B cell (primary cell): ENCODE measurements at regions not wholly inside any gene's neighbourhood (a gene's known extent, or its start where the extent isn't known, plus 50 kb on each side); places are given as distances from the start of the nearest gene placed in this dataset.

Experiments
- ATAC-seq: fragments of 200-7000 bp; cut with Tn5 transposase; one replicate; pipeline ENCODE4 v1.10.0; 2021; ENCODE audit warnings: low read depth, mild to moderate bottlenecking, moderate number of reproducible peaks, moderate library complexity
- CTCF ChIA-PET: fragments of 350-600 bp; sonication (Branson Sonifier 250); formaldehyde crosslinking; loops from one replicate; lab custom pipeline; 2021; ENCODE audit warnings: antibody characterized with exemption, inconsistent platforms; lab: Charles Lee
- POLR2A ChIA-PET: fragments of 350-600 bp; sonication (Branson Sonifier 250); formaldehyde crosslinking; loops from one replicate; lab custom pipeline; 2021; ENCODE audit warnings: antibody characterized with exemption; lab: Charles Lee
- DNase-seq: peaks from one replicate; pipeline ENCODE4 v3.0.0; 2013
- H2AFZ ChIP-seq: 2 replicates; pipeline ENCODE4 v1.6.1; 2012; ENCODE audit warnings: mild to moderate bottlenecking, low read depth, low read length; ENCODE audit not compliant: insufficient read depth, poor library complexity, severe bottlenecking
- H3K27ac ChIP-seq, 2 donors: 1 replicate in 1 of 2; 2 replicates in 1 of 2; pipeline ENCODE4 v1.5.1; 2012 to 2013; ENCODE audit warnings: low read length in 2 of 2, mild to moderate bottlenecking in 2 of 2, moderate library complexity in 1 of 2
- H3K27me3 ChIP-seq, 4 experiments: fragments of 200-600 bp in 1 of 4; sonication (generic) in 1 of 4; replicated peaks in 1 of 4; 1 replicate in 2 of 4; 2 replicates in 2 of 4; pipeline versions ENCODE4 v1.6.1 to v1.7.0; 2013 to 2016; ENCODE audit warnings: low read length in 3 of 4, mild to moderate bottlenecking in 2 of 4, mixed read lengths in 1 of 4, moderate library complexity in 1 of 4; ENCODE audit not compliant: insufficient read depth in 4 of 4, control insufficient read depth in 3 of 4; ENCODE audit errors: control extremely low read depth in 1 of 4
- H3K36me3 ChIP-seq, 2 experiments: replicated peaks in 1 of 2; 1 replicate in 1 of 2; 2 replicates in 1 of 2; pipeline versions ENCODE4 v1.6.1 to v1.7.1; 2013; ENCODE audit warnings: low read length in 1 of 2; ENCODE audit not compliant: insufficient read depth in 2 of 2, control insufficient read depth in 1 of 2; ENCODE audit errors: control extremely low read depth in 1 of 2, extremely low read depth in 1 of 2
- H3K4me1 ChIP-seq, 2 donors: fragments of 200-600 bp in 1 of 2; sonication (generic) in 1 of 2; 1 replicate in 1 of 2; 2 replicates in 1 of 2; pipeline versions ENCODE4 v1.5.1 to v1.6.1; 2013 to 2017; ENCODE audit warnings: low read length in 2 of 2; ENCODE audit not compliant: control insufficient read depth in 2 of 2, insufficient read depth in 2 of 2
- H3K4me2 ChIP-seq: replicated peaks from 2 replicates; pipeline ENCODE3; 2012; ENCODE audit warnings: mild to moderate bottlenecking, low read depth, low read length; ENCODE audit not compliant: poor library complexity, severe bottlenecking
- H3K4me3 ChIP-seq, 5 experiments: fragments of 200-600 bp in 1 of 5; sonication (generic) in 1 of 5; 1 replicate in 3 of 5; 2 replicates in 2 of 5; pipeline versions ENCODE4 v1.5.1 to v1.7.0; 2011 to 2016; ENCODE audit warnings: low read length in 4 of 5, mild to moderate bottlenecking in 4 of 5, low read depth in 2 of 5, control low read depth in 1 of 5, moderate library complexity in 1 of 5; ENCODE audit not compliant: insufficient read depth in 1 of 5; ENCODE audit errors: control extremely low read depth in 1 of 5, extremely low read depth in 1 of 5
- H3K79me2 ChIP-seq: fragments of 200-600 bp; sonication (generic); one replicate; pipeline ENCODE4 v1.6.0; 2016; ENCODE audit warnings: low read length; ENCODE audit not compliant: control insufficient read depth, insufficient read depth
- H3K9ac ChIP-seq: fragments of 200-600 bp; sonication (generic); 2 replicates; pipeline ENCODE4 v1.6.1; 2017; ENCODE audit warnings: mild to moderate bottlenecking, low read length, moderate library complexity
- H3K9me3 ChIP-seq, 3 donors: one replicate each; pipeline versions ENCODE4 v1.6.1 to v1.7.1; 2013; ENCODE audit warnings: low read length in 2 of 3; ENCODE audit not compliant: control insufficient read depth in 2 of 3, insufficient read depth in 1 of 3; ENCODE audit errors: control extremely low read depth in 1 of 3
- H4K20me1 ChIP-seq: 2 replicates; pipeline ENCODE4 v1.6.0; 2012; ENCODE audit warnings: mild to moderate bottlenecking, low read length; ENCODE audit not compliant: insufficient read depth, control insufficient read depth, poor library complexity, severe bottlenecking
- H3K27ac Mint-ChIP-seq: one replicate; pipeline ENCODE4 v1.8.0; 2021; ENCODE audit warnings: mixed read lengths
- H3K27me3 Mint-ChIP-seq: one replicate; pipeline ENCODE4 v1.8.0; 2021; ENCODE audit warnings: mixed read lengths
- H3K4me1 Mint-ChIP-seq: one replicate; pipeline ENCODE4 v1.8.0; 2021; ENCODE audit warnings: mixed read lengths
- H3K4me3 Mint-ChIP-seq: one replicate; pipeline ENCODE4 v1.8.0; 2021; ENCODE audit warnings: mixed read lengths
- H3K9me3 Mint-ChIP-seq: one replicate; pipeline ENCODE4 v1.8.0; 2022; ENCODE audit warnings: mixed read lengths; ENCODE audit not compliant: insufficient read depth
- CTCF ChIP-seq: fragments of 200-600 bp; IDR thresholded peaks from one replicate; pipeline ENCODE4 v1.8.0; 2022; ENCODE audit warnings: antibody characterized with exemption, mild to moderate bottlenecking
- EZH2 ChIP-seq: IDR thresholded peaks from 2 replicates; pipeline ENCODE4 v1.6.1; 2012; ENCODE audit warnings: borderline replicate concordance, low read depth, mild to moderate bottlenecking, moderate library complexity, low read length; ENCODE audit not compliant: insufficient read depth, poor library complexity, severe bottlenecking
- WGBS: methylation state at CpG from one replicate; pipeline ENCODE4 v1.1.5; 2013; ENCODE audit warnings: missing lambda C conversion rate; ENCODE audit not compliant: insufficient coverage; 5-methylcytosine and 5-hydroxymethylcytosine counted together
- intact Hi-C: fragments of 100-400 bp; cut with micrococcal nuclease; formaldehyde crosslinking; loops from one replicate; pipeline ENCODE4 v1.10.0; 2022

- Mint-ChIP-seq H3K27me3 (no peaks in the 10 kb centered on the region), H3K4me3 (no peak overlapping the region), H3K27ac (no peak overlapping the region), H3K4me1 (no peaks in the 10 kb centered on the region), H3K9me3 (peaks cover 7% of the 10 kb centered on the region)
- ChIA-PET CTCF (no interaction called here), POLR2A (no interaction called here)
- DNase-seq: no peak
- intact Hi-C loops: no loop called here
- no CpG with 5 or more reads among the region's 2 CpGs for WGBS
- Histone ChIP-seq H3K4me1 (no peaks in the 10 kb centered on the region), H3K36me3 (no peaks in the 10 kb centered on the region), H3K4me2 (no peak overlapping the region), H3K9me3 (peaks cover 1 to 18% (median 3%) of the 10 kb centered on the region in 3 donors), H4K20me1 (no peaks in the 10 kb centered on the region), H3K27ac (no peak overlapping the region), H3K4me3 (no peak overlapping the region), H3K79me2 (no peaks in the 10 kb centered on the region), H2AFZ (no peak overlapping the region), H3K27me3 (no peaks in the 10 kb centered on the region), H3K9ac (no peak overlapping the region)
- TF ChIP-seq EZH2 (no peak), CTCF (no peak)
- ATAC-seq: no peak
Measured at GRCh38 chr11:100484948-100485347, 202.1 kb upstream of the ARHGAP42 start.

GRCh38 chr11:100498780-100499179, 188.3 kb upstream of the ARHGAP42 start:
- Mint-ChIP-seq H3K4me3 (no peak overlapping the region), H3K27ac (no peak overlapping the region), H3K4me1 (no peaks in the 10 kb centered on the region), H3K9me3 (peaks cover 7% of the 10 kb centered on the region), H3K27me3 (no peaks in the 10 kb centered on the region)
- no peak for TF ChIP-seq CTCF
- no peak for TF ChIP-seq EZH2
- H3K27me3 ChIP-seq: no peaks in the 10 kb centered on the region
- H4K20me1 ChIP-seq: no peaks in the 10 kb centered on the region
- no peaks in the 10 kb centered on the region for H3K9me3 ChIP-seq
- no peak for ATAC-seq
- CTCF ChIA-PET: no interaction called here
- POLR2A ChIA-PET: no interaction called here
- intact Hi-C loops: no loop called here
- H3K4me3 ChIP-seq: no peak overlapping the region
- H3K79me2 ChIP-seq: no peaks in the 10 kb centered on the region
- H3K36me3 ChIP-seq: no peaks in the 10 kb centered on the region
- H3K4me1 ChIP-seq: no peaks in the 10 kb centered on the region
- WGBS: no CpG with 5 or more reads among the region's 3 CpGs
- H3K27ac ChIP-seq: no peak overlapping the region
- no peak overlapping the region for H3K9ac ChIP-seq
- no peak overlapping the region for H3K4me2 ChIP-seq
- H2AFZ ChIP-seq: no peak overlapping the region
- no peak for DNase-seq
